NCI-H1417 treated with DMSO at 0.1 percent for 48 hours (cell line): ENCODE measurements at regions not wholly inside any gene's neighbourhood (a gene's known extent, or its start where the extent isn't known, plus 50 kb on each side); places are given as distances from the start of the nearest gene placed in this dataset.

Source experiments
- DNase-seq: peaks from one replicate; lab custom pipeline; 2025; lab: John Stamatoyannopoulos, UW

DNA sequence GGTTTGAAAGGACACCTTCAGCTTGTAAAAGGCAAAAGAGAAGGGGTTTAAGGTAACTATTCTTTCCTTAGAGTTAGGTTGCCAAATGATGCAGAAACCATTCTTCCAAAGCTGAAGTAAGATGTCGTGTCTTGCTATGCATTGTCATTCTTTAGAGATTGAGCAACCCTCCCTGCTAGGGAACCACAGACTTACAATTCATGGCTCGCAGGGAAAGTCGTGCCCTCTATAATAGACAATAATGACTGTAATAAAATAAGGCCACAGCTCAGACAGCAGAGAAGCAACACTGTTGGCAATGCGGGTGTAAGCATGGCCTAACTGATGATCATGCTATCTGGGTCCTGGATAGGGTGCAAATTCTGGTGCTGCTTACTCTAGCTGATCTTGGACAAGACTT is 129.6 kb upstream of the CDH13 start:
- no peak for DNase-seq

DNA sequence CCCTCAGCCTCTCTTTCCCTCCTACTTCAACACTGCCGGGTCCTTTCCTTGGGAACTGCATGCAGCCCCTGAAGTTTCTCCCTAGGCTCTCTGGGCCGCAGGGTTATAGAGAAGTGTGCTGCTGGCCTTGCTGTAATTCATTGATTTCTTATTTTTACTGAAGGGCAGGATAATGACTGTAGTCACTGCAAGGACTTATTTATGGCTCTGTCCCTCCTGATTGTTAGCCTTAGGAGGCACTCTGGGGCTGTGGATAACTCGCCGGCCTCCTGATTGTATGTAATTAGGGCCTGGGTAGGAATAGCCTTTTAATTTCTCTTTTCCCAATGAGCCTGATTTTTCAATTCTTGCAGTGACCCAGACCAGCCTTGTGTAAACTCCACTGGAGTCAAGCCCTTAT is 138.3 kb upstream of the CDH13 start:
- DNase-seq: no peak

DNA sequence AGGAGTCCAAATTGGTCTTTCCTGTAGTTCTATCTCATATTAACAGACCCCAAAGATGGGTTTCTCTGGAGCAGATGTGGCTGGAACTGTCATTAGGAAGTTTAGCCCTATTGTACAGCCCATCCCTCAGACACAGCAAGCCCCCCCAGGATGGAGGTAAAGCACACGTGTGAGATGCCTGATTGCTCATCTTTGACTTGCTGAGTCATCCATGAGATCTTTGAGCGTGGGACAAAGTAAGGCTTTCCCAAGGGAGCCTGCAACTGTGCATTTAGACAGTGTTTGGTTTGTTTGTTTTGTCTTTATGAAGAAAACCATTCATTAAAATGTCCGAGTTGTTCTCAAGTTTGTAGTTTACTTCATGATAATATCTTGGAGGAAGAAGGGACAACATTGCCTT is 145.3 kb upstream of the CDH13 start:
- DNase-seq: no peak

DNA sequence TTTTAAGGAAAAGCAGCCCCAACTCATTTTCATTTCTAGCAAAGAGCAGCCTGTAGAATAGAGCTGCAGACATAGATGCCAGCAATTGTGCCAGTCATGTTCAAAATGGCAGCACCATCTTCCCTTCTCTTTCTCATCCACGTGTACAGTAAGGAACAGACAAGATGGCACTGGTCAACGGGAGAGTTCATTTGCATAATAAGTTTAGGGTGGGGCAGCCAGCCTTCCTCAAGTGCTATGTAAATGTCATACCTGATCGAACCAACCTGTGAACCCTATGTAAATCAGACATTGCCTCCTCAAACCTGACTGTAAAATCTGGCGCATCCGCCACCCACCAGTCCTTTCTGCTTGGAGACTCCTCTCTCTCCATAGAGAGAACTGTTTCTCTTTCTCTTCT is 150.0 kb upstream of the CDH13 start:
- DNase-seq: no peak

DNA sequence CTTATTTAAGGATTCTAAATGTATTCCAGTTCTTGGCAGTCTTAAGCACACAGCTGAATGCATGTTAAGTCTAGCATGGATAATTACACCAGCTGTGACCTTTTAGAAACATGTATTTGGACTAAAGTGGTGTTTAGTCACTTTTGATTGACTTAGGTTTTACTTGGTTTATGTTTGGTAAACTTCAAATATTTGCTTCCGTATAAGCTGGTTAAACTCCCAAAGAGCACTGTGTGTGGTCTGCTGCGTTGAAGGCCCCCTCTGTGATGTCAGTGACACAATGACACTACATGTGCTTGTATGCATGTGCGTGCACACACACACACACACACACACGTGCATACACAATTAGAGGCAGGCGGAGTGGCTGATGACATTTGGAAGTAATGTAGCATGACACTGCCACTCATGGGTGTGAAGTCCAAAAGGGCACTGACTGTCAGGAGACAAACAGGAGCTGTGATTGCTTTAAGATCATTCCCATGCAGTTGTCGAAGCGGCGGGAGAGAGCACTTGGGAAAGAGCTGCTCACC is 156.1 kb upstream of the CDH13 start:
- no peak for DNase-seq

GRCh38 chr16:82470016-82470415 is 156.8 kb upstream of the CDH13 start:
- no peak for DNase-seq

- DNase-seq: no peak
Measured at GRCh38 chr16:82464187-82464586, 162.6 kb upstream of the CDH13 start.

DNA sequence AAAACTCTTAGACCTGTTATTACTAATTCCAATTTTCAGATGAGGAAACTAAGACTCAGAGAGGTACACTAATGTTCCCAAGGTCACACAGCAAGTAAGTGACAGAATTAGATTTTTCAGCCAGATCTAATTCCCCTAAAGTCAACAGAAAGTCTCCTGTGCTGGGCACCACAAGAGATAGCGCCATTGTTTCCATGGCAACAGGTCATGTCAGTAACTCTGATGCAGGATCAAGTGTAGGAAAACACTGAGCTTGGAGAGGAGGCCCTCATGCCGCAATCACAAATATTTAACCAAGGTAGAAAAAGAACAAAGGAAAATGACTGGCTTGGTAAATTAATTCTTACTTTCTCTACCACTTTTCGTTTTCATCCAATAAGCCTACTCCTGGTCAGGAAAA is 166.0 kb upstream of the CDH13 start:
- no peak for DNase-seq

DNA sequence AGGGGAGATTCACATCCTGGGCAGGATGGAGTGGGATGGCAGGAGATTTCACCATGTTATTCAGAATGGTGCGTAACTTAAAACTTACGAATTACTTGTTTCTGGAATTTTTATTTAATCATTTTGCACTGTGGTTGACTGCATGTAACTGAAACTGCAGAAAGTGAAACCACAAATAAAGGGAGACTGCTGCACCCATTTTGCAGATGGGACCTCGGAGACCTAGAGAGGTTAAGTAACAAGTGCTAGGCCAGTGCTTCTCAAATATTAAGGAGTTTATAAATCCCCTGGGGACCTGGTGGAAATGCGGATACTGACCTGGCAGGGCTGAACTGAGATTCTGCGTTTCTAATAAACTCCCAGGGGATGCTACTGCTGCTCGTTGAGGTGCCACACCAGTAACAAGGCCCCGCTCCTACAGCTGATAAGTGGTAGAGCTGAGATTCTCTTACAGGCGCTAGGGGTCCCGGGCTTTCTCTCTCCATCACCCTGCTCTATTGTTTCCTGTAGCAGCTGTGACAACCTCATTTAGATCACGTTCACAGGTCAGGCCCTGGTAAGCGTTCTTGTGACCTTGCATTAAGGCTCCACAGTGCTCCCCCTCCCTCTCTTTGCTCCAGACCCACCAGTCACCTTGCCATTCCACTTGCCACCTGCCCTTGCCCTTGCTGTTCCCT is 167.1 kb upstream of the CDH13 start:
- no peak for DNase-seq

GRCh38 chr16:82456683-82457082 is 170.1 kb upstream of the CDH13 start:
- DNase-seq: no peak

DNA sequence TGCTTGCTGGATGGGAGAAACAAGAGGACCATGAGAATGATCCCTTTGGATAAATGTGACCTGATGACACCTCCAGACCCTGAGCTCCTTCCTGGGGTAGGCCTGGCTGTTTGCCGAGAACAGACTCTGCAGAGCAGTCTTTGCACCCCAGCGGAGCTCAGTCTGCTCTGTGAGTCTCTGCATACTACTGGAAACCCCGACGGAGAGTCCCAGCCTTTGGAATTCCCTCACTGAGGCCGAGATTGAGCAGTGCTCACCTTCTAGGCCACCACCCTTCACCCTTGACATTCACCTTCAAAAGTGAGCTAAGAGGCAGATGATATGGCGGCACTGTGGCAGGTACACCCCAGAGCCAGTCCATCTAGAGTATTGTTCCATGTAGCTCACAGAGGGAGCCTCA is 172.2 kb upstream of the CDH13 start:
- no peak for DNase-seq

GRCh38 chr16:82454152-82454551 is 172.6 kb upstream of the CDH13 start:
- DNase-seq: no peak

- DNase-seq: no peak
Measured at GRCh38 chr16:82452004-82452756, 174.6 kb upstream of the CDH13 start.

- DNase-seq: no peak
Measured at GRCh38 chr16:82451449-82451848, 175.3 kb upstream of the CDH13 start.

DNA sequence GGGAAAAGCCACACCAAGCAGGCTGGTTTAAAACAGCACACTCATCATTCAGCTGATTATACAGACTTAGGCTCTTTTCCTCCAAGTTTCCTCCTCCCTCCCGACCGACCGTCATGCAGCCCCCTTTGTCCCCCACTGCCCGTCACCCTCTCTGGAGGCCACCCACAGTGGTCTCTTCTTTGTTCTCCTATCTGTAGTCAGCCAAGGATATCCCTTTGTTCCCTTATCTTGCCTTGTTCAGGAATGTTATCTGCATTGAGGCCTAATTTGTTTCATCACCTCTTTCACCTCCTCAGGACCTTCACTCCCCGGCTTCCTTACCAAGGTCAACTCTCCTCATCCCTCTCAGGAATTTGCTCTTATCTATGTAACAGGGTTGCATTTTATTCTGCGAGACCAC is 186.4 kb upstream of the CDH13 start:
- DNase-seq: no peak

DNA sequence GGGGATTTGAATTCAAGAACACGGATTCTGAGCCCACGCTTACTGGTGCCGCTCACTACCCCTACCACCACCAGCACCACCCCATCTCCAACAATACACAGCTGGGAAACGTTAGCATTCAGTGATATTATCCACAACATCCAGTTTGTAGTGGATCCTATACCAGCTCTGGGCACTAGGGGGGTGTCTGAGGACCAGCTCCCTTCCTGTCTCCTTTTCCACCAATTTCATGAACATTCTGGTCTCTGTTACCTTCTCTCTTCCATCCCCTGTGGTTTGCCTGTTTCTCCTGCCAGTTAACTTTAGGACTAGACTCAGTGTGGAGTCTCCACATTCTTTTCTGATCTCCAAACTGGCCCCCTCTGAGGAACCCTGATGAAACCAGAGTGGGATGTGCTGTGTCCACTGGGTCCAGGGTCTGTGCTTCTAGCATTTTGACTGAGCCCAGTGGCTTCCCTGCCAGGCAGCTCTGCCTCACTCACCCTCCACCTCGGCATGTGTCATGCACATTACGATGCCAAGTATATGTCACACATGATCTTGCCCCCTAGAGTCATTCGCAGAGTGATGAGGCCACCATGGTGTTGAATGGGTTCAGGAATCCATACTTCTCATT is 187.0 kb upstream of the CDH13 start:
- DNase-seq: no peak

- DNase-seq: no peak
Measured at GRCh38 chr16:82433042-82433441, 193.7 kb upstream of the CDH13 start.

DNA sequence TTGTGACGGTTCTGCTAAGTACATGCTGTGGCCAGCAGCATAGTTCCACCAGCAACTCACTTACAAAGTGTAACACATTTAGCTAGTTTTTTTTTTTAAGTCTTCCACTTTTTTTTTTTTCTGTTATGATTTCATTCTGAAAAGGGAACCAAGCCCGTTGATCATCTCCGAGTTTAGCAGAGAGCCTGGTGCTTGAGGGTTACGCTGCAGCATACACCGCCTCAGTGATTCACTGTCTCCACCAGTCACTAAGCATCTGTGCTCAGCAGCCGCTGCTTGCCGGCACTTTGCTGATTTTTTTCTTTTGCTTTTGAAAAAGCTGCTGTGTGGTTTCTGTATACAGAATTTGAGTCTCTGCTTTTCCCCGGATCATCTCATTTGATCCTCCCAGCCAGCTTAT is 194.5 kb upstream of the CDH13 start:
- DNase-seq: no peak

- no peak for DNase-seq
Measured at GRCh38 chr16:82425661-82426060, 201.1 kb upstream of the CDH13 start.

DNA sequence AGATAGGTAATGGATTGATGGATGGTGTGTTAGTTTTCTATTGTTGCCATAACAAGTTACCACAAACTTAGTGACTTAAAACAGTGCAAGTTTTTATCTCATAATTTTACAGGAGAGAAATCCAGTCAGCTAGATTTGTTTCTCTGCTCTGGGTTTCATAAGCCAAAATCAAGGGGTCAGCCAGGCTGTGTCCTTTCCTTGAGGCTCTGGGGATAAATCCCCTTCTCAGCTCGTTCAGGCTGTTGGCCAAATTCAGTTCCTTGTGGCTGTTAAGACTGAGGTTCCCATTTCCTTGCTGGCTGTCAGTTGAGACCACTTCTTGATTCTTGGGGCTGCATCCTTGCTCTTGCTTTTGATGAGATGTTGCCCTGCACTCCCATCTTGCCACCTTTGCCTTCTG is 204.9 kb upstream of the CDH13 start:
- no peak for DNase-seq

- no peak for DNase-seq
Measured at GRCh38 chr16:82419332-82419731, 207.4 kb upstream of the CDH13 start.

DNA sequence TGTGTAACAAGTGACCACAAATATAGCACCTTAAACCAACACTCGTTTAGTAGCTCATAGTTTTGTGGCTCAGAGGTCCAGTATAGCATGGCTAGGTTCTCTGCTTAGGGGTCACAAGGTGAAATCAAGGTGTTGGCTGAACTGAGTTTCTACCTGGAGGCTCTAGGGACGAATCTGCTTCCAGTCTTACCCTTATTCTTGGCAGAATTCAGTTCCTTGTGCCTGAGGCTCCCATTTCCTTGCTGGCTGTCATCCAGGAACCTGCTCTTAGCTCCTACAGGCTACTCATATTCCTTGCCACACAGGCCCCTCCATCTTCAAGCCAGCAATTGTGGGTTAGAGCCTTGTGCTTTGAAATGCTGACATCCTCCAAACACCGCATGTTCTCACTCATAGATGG is 212.3 kb upstream of the CDH13 start:
- DNase-seq: no peak

DNA sequence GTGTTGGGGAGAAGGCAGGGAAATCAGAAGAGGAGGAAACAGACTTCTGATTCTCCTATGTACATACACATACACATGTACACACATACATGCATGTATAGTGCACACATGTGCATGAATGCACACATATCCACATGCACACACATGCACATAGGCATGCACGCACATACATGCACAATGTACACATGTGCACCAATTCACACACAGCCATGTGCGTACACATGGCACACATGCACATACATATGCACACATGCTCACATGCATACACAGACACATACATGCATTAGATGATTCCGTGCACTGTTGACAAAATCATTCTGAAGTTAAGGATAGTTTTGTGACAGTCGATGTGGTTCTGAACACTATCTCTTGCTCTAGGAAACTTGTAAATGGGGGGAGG is 214.0 kb upstream of the CDH13 start:
- no peak for DNase-seq
